ENCODE measurements at regions not wholly inside any gene's neighbourhood (a gene's known extent, or its start where the extent isn't known, plus 50 kb on each side); places are given as distances from the start of the nearest gene placed in this dataset.
"Not testable (repeated sequence)": the region's sequence is repeated elsewhere in the genome, so short reads cannot be mapped to it uniquely, and the experiment has no call there.

DNA sequence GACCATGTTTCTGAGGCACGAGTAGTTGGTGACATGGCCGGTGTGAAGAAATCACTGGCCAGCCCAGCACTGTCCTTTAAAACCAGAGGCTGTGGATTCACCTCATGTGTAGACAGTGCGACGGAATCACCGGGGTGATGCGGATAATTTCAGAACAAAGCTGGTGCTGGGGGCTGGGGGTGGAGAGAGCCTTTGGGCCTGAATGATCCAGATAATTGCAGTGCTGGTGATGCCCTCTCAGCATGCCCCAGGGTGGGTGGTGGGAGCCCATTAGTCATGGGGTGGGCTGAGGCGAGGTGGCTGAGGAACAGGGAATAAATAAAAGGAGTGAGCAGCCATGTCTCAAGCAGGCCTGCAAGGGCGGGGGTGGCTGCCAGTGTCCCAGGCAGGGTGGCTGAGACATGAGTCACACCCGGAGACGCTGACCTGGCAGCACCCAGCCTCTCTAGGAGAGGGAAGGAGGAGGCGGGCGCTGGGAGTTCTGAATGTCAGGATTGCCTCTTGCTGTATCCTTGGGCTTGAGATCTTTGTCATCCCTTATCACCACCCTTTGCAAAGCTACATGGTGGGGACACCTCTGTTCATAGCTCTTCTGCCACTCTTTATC lies 61.1 kb upstream of the KCNK12 start:
- no peaks in the 10 kb centered on the region for H3K9me3 ChIP-seq
- no peaks in the 10 kb centered on the region for H3K36me3 ChIP-seq
- H3K4me1 ChIP-seq = peaks cover 0 to 7% (median 0%) of the 10 kb centered on the region in 3 donors
- H3K27ac ChIP-seq = no peak overlapping the region
- DNase-seq = no peak
- no peak for TF ChIP-seq POLR2A (IDR thresholded peaks at IDR 0.05)
- TF ChIP-seq, protein P1, sequence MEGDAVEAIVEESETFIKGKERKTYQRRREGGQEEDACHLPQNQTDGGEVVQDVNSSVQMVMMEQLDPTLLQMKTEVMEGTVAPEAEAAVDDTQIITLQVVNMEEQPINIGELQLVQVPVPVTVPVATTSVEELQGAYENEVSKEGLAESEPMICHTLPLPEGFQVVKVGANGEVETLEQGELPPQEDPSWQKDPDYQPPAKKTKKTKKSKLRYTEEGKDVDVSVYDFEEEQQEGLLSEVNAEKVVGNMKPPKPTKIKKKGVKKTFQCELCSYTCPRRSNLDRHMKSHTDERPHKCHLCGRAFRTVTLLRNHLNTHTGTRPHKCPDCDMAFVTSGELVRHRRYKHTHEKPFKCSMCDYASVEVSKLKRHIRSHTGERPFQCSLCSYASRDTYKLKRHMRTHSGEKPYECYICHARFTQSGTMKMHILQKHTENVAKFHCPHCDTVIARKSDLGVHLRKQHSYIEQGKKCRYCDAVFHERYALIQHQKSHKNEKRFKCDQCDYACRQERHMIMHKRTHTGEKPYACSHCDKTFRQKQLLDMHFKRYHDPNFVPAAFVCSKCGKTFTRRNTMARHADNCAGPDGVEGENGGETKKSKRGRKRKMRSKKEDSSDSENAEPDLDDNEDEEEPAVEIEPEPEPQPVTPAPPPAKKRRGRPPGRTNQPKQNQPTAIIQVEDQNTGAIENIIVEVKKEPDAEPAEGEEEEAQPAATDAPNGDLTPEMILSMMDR (IDR thresholded peaks at IDR 0.05) = no peak
- intact Hi-C loops (cut with DNase I) = no loop called here
- H3K27me3 ChIP-seq = no peaks in the 10 kb centered on the region
- 68 to 70% methylated on average over 9 to 10 of the region's 12 CpGs for WGBS, 2 donors
- H3K4me3 ChIP-seq = no peak overlapping the region

DNA sequence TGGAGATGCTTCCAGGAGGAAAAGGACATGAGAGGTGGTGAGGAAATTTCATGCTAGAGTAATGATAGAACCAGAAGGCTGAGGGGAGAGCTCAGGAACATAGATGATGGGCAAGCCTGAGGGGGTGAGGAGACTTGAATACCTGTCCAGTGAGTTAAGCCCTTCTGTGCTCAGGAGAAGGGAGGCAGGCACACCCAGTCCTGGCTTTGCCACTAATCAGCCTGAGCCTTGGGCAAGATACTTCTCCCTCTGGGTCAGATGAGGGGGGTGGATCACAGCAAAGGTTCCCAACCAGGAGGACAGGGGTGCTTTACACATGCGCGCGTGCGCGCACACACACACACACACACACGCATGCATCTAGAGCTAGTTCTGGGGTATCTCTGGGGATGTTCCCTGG lies 60.5 kb upstream of the KCNK12 start:
- no peak overlapping the region for H3K4me3 ChIP-seq
- intact Hi-C loops (cut with DNase I) = no loop called here
- TF ChIP-seq, protein P1 (IDR thresholded peaks at IDR 0.05) = no peak
- TF ChIP-seq POLR2A (IDR thresholded peaks at IDR 0.05) = no peak
- peaks cover 0 to 7% (median 0%) of the 10 kb centered on the region in 3 donors for H3K4me1 ChIP-seq
- 100% methylated on average over 1 of the region's 6 CpGs; no CpG with 5 or more reads in 1 of the 2 donors for WGBS, 2 donors
- no peaks in the 10 kb centered on the region for H3K9me3 ChIP-seq
- no peak for DNase-seq
- no peak overlapping the region for H3K27ac ChIP-seq
- H3K36me3 ChIP-seq = no peaks in the 10 kb centered on the region
- H3K27me3 ChIP-seq = no peaks in the 10 kb centered on the region

DNA sequence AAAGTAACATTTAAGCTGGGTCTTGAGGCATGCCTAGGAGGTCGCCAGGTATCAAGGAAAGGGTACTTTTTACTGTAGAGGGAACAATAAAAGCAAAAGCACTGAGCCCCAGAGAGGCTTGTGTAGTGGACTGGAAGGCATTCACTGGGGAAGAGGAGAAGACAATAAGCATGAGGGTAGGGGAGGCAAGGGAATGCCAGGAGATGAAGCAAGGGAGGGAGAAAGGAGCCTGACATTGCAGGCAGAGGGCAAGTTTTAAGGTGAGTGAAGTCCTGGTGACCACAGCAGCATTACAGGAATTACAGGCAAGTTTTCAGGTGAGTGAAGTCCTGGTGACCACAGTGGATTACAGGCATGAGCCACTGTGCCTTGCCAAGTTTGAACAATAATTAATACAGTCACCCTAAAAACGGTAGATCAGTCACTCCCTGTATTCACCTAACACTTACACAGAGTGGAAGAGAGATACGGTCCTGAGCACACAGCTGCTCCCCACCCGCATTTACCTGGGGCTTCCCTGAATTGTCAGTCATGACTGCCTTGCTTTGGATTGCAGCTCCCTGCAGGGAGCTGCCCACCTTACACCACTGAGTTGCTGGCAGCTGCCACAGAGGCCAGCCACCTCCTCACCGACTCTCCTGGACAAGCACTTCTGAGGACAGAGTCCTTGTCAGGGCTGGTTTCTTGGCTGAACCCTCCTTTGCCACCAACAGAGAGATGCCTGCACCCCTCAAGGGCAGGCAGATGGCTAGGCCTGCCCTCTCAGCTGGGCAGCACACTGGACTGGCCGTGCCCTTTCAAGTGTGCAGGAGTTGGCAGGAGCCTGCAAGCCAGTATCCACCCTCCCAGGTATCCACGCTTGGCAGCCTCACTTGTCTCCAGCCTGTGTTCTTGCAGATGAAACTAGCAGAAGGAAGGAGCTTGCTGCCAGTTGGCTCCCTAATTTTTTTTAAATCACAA lies 59.0 kb upstream of the KCNK12 start:
- no peak for TF ChIP-seq POLR2A (IDR thresholded peaks at IDR 0.05)
- TF ChIP-seq, protein P1 (IDR thresholded peaks at IDR 0.05) = no peak
- Histone ChIP-seq H3K27ac (no peak overlapping the region), H3K36me3 (no peaks in the 10 kb centered on the region), H3K4me3 (no peak overlapping the region), H3K9me3 (no peaks in the 10 kb centered on the region), H3K27me3 (no peaks in the 10 kb centered on the region), H3K4me1 (peaks cover 0 to 7% (median 0%) of the 10 kb centered on the region in 3 donors)
- WGBS, 2 donors = 58 to 64% methylated on average over 4 to 6 of the region's 7 CpGs
- intact Hi-C loops (cut with DNase I) = no loop called here
- no peak for DNase-seq

DNA sequence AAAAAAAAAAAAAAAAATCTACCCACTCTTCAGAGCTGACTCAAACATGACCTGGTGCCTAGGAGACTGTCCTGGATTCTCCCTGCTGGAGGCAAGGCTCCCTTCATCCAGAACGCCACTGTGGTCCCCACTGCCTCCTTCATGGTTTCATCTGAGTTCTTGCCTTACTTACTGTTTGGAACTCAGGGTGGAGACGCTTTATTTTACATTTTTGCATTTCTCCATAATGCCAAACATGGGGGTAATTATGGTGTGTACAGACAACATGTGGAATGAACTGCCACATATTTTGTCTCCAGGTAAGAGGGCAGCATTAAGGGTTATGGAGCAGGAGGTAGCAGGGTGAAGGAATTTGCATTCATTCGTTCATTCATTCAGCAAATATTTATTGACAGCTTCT lies 58.1 kb upstream of the KCNK12 start:
- TF ChIP-seq, protein P1 (IDR thresholded peaks at IDR 0.05) = no peak
- TF ChIP-seq POLR2A (IDR thresholded peaks at IDR 0.05) = no peak
- H3K27me3 ChIP-seq = no peaks in the 10 kb centered on the region
- no peak overlapping the region for H3K4me3 ChIP-seq
- no peak overlapping the region for H3K27ac ChIP-seq
- WGBS, 2 donors = 83 to 87% methylated on average over 3 of the region's 3 CpGs
- peaks cover 0 to 7% (median 0%) of the 10 kb centered on the region in 3 donors for H3K4me1 ChIP-seq
- no peaks in the 10 kb centered on the region for H3K9me3 ChIP-seq
- no peaks in the 10 kb centered on the region for H3K36me3 ChIP-seq
- no peak for DNase-seq
- intact Hi-C loops (cut with DNase I) = no loop called here

DNA sequence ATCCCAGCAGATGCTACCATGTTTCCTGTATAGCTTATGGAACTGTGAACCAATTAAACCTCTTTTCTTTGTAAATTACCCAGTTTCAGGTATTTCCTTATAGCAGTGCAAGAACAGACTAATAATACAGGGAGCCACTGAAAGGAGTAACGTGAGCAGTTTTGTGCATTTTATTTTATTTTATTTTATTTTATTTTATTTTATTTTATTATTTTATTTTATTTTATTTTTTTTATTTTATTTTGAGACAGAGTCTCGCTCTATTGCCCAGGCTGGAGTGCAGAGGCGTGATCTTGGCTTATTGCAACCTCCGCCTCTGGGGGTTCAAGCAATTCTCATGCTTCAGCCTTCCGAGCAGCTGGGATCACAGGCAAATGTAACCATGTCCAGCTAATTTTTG lies 55.9 kb upstream of the KCNK12 start:
- no peak for DNase-seq
- no peaks in the 10 kb centered on the region for H3K9me3 ChIP-seq
- H3K27me3 ChIP-seq = no peaks in the 10 kb centered on the region
- WGBS, 2 donors = 83 to 89% methylated on average over 5 of the region's 5 CpGs
- no peak overlapping the region for H3K27ac ChIP-seq
- TF ChIP-seq POLR2A (IDR thresholded peaks at IDR 0.05) = no peak
- TF ChIP-seq, protein P1 (IDR thresholded peaks at IDR 0.05) = no peak
- intact Hi-C loops (cut with DNase I) = no loop called here
- H3K36me3 ChIP-seq = no peaks in the 10 kb centered on the region
- H3K4me3 ChIP-seq = no peak overlapping the region
- peaks cover 0 to under 1% (median 0%) of the 10 kb centered on the region in 3 donors for H3K4me1 ChIP-seq

DNA sequence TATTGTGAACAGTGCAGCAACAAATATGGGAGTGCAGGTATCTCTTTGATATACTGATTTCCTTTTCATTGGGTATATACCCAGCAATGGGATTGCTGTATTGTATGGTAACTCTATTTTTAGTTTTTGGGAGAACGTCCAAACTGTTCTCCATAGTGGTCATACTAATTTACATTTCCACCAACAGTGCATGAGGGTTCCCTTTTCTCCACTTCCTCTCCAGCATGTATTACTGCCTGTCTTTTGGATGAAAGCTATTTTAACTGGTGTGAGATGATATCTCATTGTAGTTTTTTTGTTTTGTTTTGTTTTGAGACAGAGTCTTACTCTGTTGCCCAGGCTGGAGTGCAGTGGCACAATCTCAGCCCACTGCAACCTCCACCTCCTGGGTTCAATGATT lies 52.4 kb upstream of the KCNK12 start:
- H3K9me3 ChIP-seq; H3K4me3 ChIP-seq; H3K36me3 ChIP-seq; H3K27me3 ChIP-seq; H3K27ac ChIP-seq; intact Hi-C loops (cut with DNase I); DNase-seq; H3K4me1 ChIP-seq: not testable (repeated sequence)
- WGBS, 2 donors = 58 to 71% methylated on average over 1 of the region's 1 CpG
